ENCODE measurements at regions not wholly inside any gene's neighbourhood (a gene's known extent, or its start where the extent isn't known, plus 50 kb on each side); places are given as distances from the start of the nearest gene placed in this dataset.

DNA sequence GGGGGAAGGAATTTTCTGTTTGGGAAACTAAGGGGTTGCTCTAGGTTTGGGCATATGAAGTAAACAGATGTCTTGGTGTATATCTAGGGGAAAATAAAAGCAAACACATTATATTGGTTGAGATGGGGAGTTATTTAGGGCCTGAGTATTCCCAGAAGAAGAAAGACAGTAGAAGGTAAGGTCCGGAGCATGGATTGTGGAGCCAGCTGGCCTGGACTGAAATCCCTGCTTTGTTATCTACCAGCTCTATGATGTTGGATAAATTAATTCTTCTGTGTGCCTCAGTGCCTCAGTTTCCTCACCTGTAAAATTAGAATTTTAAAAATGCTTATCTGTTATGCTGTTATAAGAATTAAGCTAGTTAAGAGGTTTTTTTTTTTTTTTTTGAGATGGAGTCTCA is 272.3 kb upstream of the RPS6KA3 start (continued):
- TF ChIP-seq, protein P1, sequence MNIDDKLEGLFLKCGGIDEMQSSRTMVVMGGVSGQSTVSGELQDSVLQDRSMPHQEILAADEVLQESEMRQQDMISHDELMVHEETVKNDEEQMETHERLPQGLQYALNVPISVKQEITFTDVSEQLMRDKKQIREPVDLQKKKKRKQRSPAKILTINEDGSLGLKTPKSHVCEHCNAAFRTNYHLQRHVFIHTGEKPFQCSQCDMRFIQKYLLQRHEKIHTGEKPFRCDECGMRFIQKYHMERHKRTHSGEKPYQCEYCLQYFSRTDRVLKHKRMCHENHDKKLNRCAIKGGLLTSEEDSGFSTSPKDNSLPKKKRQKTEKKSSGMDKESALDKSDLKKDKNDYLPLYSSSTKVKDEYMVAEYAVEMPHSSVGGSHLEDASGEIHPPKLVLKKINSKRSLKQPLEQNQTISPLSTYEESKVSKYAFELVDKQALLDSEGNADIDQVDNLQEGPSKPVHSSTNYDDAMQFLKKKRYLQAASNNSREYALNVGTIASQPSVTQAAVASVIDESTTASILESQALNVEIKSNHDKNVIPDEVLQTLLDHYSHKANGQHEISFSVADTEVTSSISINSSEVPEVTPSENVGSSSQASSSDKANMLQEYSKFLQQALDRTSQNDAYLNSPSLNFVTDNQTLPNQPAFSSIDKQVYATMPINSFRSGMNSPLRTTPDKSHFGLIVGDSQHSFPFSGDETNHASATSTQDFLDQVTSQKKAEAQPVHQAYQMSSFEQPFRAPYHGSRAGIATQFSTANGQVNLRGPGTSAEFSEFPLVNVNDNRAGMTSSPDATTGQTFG (tag by site-specific recombination; IDR thresholded peaks at IDR 0.05; ENCODE audit: borderline replicate concordance) = no peak
- TF ChIP-seq, protein P2, sequence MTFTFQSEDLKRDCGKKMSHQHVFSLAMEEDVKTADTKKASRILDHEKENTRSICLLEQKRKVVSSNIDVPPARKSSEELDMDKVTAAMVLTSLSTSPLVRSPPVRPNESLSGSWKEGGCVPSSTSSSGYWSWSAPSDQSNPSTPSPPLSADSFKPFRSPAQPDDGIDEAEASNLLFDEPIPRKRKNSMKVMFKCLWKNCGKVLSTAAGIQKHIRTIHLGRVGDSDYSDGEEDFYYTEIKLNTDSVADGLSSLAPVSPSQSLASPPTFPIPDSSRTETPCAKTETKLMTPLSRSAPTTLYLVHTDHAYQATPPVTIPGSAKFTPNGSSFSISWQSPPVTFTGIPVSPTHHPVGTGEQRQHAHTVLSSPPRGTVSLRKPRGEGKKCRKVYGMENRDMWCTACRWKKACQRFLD (tag by site-specific recombination; IDR thresholded peaks at IDR 0.05) = no peak

DNA sequence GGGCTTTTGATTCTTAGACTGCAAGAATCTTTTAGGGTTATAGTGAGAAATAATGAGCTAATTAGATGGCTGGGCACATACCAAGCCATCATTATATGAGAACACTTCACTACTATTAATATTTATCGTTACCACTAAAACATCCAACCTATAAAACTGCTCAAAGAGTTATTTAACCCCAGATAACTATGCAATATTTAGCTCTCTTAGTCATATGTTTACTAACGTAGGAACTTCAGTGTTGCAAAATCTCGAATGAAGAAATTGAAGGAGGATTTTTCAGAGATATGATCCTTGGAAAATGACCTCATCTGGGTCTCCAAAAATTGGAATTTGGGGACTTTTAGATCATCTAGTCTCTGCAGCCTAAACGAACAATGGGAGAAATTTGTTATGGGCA is 265.0 kb upstream of the RPS6KA3 start:
- Histone ChIP-seq H3K9me3 (ENCODE audit: control insufficient read depth, insufficient read depth, low read depth, low read length) (no peaks in the 10 kb centered on the region), H3K4me3 (ENCODE audit: low read depth, low read length) (no peak overlapping the region), H3K4me1 (ENCODE audit: control insufficient read depth, insufficient read depth, low read length) (no peaks in the 10 kb centered on the region), H3K27ac (ENCODE audit: extremely low read depth, low read depth, low read length) (no peak overlapping the region), H3K36me3 (ENCODE audit: control insufficient read depth in 2 of 2, insufficient read depth in 1 of 2, low read length in 2 of 2) (no peaks in the 10 kb centered on the region)
- ChIA-PET POLR2A (no interaction called here), CTCF (interaction anchor here (0.6 to 2.7 kb wide), 6 partner anchors 9 to 1215 kb away, joined by 3 to 12 read pairs (median 4); no protein-coding TSS in a partner anchor)
- TF ChIP-seq, protein P3, sequence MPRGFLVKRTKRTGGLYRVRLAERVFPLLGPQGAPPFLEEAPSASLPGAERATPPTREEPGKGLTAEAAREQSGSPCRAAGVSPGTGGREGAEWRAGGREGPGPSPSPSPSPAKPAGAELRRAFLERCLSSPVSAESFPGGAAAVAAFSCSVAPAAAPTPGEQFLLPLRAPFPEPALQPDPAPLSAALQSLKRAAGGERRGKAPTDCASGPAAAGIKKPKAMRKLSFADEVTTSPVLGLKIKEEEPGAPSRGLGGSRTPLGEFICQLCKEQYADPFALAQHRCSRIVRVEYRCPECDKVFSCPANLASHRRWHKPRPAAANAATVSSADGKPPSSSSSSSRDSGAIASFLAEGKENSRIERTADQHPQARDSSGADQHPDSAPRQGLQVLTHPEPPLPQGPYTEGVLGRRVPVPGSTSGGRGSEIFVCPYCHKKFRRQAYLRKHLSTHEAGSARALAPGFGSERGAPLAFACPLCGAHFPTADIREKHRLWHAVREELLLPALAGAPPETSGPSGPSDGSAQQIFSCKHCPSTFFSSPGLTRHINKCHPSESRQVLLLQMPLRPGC (tag by site-specific recombination; IDR thresholded peaks at IDR 0.05) = no peak
- no peak for TF ChIP-seq ZBTB21 (tag by site-specific recombination; IDR thresholded peaks at IDR 0.05)
- TF ChIP-seq, protein P4, sequence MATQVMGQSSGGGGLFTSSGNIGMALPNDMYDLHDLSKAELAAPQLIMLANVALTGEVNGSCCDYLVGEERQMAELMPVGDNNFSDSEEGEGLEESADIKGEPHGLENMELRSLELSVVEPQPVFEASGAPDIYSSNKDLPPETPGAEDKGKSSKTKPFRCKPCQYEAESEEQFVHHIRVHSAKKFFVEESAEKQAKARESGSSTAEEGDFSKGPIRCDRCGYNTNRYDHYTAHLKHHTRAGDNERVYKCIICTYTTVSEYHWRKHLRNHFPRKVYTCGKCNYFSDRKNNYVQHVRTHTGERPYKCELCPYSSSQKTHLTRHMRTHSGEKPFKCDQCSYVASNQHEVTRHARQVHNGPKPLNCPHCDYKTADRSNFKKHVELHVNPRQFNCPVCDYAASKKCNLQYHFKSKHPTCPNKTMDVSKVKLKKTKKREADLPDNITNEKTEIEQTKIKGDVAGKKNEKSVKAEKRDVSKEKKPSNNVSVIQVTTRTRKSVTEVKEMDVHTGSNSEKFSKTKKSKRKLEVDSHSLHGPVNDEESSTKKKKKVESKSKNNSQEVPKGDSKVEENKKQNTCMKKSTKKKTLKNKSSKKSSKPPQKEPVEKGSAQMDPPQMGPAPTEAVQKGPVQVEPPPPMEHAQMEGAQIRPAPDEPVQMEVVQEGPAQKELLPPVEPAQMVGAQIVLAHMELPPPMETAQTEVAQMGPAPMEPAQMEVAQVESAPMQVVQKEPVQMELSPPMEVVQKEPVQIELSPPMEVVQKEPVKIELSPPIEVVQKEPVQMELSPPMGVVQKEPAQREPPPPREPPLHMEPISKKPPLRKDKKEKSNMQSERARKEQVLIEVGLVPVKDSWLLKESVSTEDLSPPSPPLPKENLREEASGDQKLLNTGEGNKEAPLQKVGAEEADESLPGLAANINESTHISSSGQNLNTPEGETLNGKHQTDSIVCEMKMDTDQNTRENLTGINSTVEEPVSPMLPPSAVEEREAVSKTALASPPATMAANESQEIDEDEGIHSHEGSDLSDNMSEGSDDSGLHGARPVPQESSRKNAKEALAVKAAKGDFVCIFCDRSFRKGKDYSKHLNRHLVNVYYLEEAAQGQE (tag by site-specific recombination; IDR thresholded peaks at IDR 0.05) = no peak

DNA sequence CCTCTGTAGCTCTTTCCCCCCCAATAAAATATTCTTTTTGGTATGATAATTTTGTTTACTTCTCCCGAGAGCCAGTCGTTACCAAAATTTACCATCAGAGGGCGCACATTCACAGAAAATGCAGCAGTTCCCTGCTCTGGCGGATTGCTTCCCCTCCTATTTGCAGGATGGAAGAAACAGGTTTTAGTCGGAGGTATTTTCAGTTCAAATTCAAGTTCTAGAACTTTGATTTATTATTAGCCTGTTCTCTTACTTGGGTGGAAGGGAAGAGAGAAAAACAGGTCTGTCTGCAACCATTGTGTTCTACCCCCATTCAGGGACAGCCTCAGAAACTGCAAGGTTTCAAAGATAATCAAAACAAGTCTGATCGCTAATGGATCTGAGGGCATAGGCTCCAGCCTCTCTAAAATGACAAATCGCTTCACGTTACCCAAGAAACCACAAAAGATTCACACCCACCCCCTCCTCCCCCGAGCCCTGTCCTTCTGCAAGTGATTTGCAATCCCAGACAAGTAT is 263.8 kb upstream of the RPS6KA3 start:
- ChIA-PET CTCF (interaction anchor here (0.6 to 3.1 kb wide), 42 partner anchors 8 to 1565 kb away, joined by 3 to 29 read pairs (median 4); no protein-coding TSS in a partner anchor), POLR2A (no interaction called here)
- H3K36me3 ChIP-seq (ENCODE audit: control insufficient read depth in 2 of 2, insufficient read depth in 1 of 2, low read length in 2 of 2) = no peaks in the 10 kb centered on the region
- H3K4me3 ChIP-seq (ENCODE audit: low read depth, low read length) = no peak overlapping the region; the same call in 1 of the 2 replicates
- no peak overlapping the region for H3K27ac ChIP-seq (ENCODE audit: extremely low read depth, low read depth, low read length)
- no peaks in the 10 kb centered on the region for H3K4me1 ChIP-seq (ENCODE audit: control insufficient read depth, insufficient read depth, low read length)
- no peak for TF ChIP-seq ZNF548 (tag by site-specific recombination; IDR thresholded peaks at IDR 0.05)
- peak; percentile 78 for TF ChIP-seq ZNF654 (tag by site-specific recombination; IDR thresholded peaks at IDR 0.05; ENCODE audit: low read depth)
- TF ChIP-seq ZFHX2 (tag by site-specific recombination; conservative IDR thresholded peaks at IDR 0.05) = no peak
- TF ChIP-seq, protein P5, sequence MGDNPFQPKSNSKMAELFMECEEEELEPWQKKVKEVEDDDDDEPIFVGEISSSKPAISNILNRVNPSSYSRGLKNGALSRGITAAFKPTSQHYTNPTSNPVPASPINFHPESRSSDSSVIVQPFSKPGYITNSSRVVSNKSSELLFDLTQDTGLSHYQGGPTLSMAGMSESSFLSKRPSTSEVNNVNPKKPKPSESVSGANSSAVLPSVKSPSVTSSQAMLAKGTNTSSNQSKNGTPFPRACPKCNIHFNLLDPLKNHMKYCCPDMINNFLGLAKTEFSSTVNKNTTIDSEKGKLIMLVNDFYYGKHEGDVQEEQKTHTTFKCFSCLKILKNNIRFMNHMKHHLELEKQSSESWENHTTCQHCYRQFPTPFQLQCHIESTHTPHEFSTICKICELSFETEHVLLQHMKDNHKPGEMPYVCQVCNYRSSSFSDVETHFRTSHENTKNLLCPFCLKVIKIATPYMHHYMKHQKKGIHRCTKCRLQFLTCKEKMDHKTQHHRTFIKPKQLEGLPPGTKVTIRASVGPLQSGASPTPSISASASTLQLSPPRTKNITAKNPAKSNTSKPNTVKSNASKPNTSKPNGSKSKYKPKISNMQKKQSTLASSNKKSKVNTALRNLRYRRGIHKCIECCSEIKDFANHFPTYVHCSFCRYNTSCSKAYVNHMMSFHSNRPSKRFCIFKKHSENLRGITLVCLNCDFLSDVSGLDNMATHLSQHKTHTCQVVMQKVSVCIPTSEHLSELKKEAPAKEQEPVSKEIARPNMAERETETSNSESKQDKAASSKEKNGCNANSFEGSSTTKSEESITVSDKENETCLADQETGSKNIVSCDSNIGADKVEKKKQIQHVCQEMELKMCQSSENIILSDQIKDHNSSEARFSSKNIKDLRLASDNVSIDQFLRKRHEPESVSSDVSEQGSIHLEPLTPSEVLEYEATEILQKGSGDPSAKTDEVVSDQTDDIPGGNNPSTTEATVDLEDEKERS (tag by site-specific recombination; IDR thresholded peaks at IDR 0.05) = no peak
- peak; percentile 62; the same call in 1 of the 2 replicates for TF ChIP-seq ZNF660 (tag by site-specific recombination; IDR thresholded peaks at IDR 0.05)
- no peaks in the 10 kb centered on the region for H3K9me3 ChIP-seq (ENCODE audit: control insufficient read depth, insufficient read depth, low read depth, low read length)
